GM23248 (cell line): ENCODE measurements at regions not wholly inside any gene's neighbourhood (a gene's known extent, or its start where the extent isn't known, plus 50 kb on each side); places are given as distances from the start of the nearest gene placed in this dataset.
"Not testable (repeated sequence)": the region's sequence is repeated elsewhere in the genome, so short reads cannot be mapped to it uniquely, and the experiment has no call there.

Experiments
- DNase-seq: peaks from one replicate; pipeline ENCODE4 v3.0.0-alpha.2; 2015
- H2AFZ ChIP-seq: fragments of 200-600 bp; sonication (generic); 2 replicates; pipeline ENCODE4 v1.6.1; 2016; ENCODE audit warnings: antibody characterized with exemption
- H3F3A ChIP-seq: fragments of 200-600 bp; sonication (generic); 2 replicates; pipeline ENCODE4 v1.6.1; 2016; ENCODE audit warnings: mild to moderate bottlenecking, antibody characterized with exemption, mixed run types; ENCODE audit not compliant: insufficient read depth
- H3K27ac ChIP-seq: fragments of 200-600 bp; sonication (generic); 2 replicates; pipeline ENCODE4 v1.5.1; 2016; ENCODE audit warnings: mild to moderate bottlenecking
- H3K27me3 ChIP-seq: fragments of 200-600 bp; sonication (generic); replicated peaks from 2 replicates; pipeline ENCODE4 v1.6.1; 2016; ENCODE audit warnings: mild to moderate bottlenecking; ENCODE audit not compliant: insufficient read depth
- H3K36me3 ChIP-seq: fragments of 200-600 bp; sonication (generic); 2 replicates; pipeline ENCODE4 v1.6.1; 2016; ENCODE audit warnings: low read depth, mild to moderate bottlenecking
- H3K4me1 ChIP-seq: fragments of 200-600 bp; sonication (generic); 2 replicates; pipeline ENCODE4 v1.6.1; 2016; ENCODE audit warnings: mild to moderate bottlenecking; ENCODE audit not compliant: insufficient read depth
- H3K4me2 ChIP-seq: fragments of 200-600 bp; sonication (generic); one replicate; pipeline ENCODE4 v1.6.1; 2016; ENCODE audit warnings: mild to moderate bottlenecking; ENCODE audit not compliant: unreplicated experiment
- H3K4me3 ChIP-seq: fragments of 200-600 bp; sonication (generic); 2 replicates; pipeline ENCODE4 v1.5.1; 2016; ENCODE audit warnings: mild to moderate bottlenecking
- H3K79me2 ChIP-seq: fragments of 200-600 bp; sonication (generic); 2 replicates; pipeline ENCODE4 v1.6.1; 2016; ENCODE audit warnings: mild to moderate bottlenecking; ENCODE audit not compliant: insufficient read depth
- H3K9ac ChIP-seq: fragments of 200-600 bp; sonication (generic); 2 replicates; pipeline ENCODE4 v1.6.1; 2016; ENCODE audit warnings: mild to moderate bottlenecking
- H3K9me2 ChIP-seq: fragments of 200-600 bp; sonication (generic); 2 replicates; pipeline ENCODE4 v1.6.1; 2016; ENCODE audit warnings: mixed run types, mild to moderate bottlenecking, moderate library complexity; ENCODE audit not compliant: insufficient read depth
- H3K9me3 ChIP-seq: fragments of 200-600 bp; sonication (generic); one replicate; pipeline ENCODE4 v1.6.1; 2017; ENCODE audit warnings: low read depth
- H4K20me1 ChIP-seq: fragments of 200-600 bp; sonication (generic); 2 replicates; pipeline ENCODE4 v1.6.0; 2016; ENCODE audit not compliant: insufficient read depth
- EZH2 ChIP-seq: fragments of 200-600 bp; sonication (generic); IDR thresholded peaks from 2 replicates; pipeline ENCODE4 v1.6.1; 2018; ENCODE audit warnings: antibody characterized with exemption, mild to moderate bottlenecking; ENCODE audit not compliant: insufficient read depth, poor library complexity, severe bottlenecking
- EZH2phosphoT487 ChIP-seq: fragments of 200-600 bp; sonication (generic); IDR thresholded peaks from 2 replicates; pipeline ENCODE4 v1.6.1; 2018; ENCODE audit warnings: antibody characterized with exemption, moderate library complexity, mild to moderate bottlenecking, low read depth; ENCODE audit not compliant: insufficient read depth
- WGBS, 2 experiments: methylation state at CpG; one replicate each; pipeline ENCODE4 v1.1.6; 2015 to 2017; ENCODE audit warnings: low lambda C conversion rate in 2 of 2, low coverage in 1 of 2; ENCODE audit errors: missing lambda C conversion rate in 2 of 2; 5-methylcytosine and 5-hydroxymethylcytosine counted together
- in situ Hi-C: fragments of 300-500 bp; cut with MboI; formaldehyde crosslinking; loops from 2 replicates; pipeline ENCODE4 v1.15.0; 2020

- in situ Hi-C loops, result no loop called here
- no peaks in the 10 kb centered on the region for H3K27me3 ChIP-seq
- H3K79me2 ChIP-seq, result no peaks in the 10 kb centered on the region
- H3K27ac ChIP-seq, result no peak overlapping the region
- H3F3A ChIP-seq, result no peaks in the 10 kb centered on the region
- no peak for DNase-seq
- H3K36me3 ChIP-seq, result no peaks in the 10 kb centered on the region
- H4K20me1 ChIP-seq, result no peaks in the 10 kb centered on the region
- no peak overlapping the region for H3K4me2 ChIP-seq
- no peaks in the 10 kb centered on the region for H3K9me2 ChIP-seq
- no peaks in the 10 kb centered on the region for H3K4me1 ChIP-seq
- TF ChIP-seq EZH2 (no peak), EZH2phosphoT487 (no peak)
- H2AFZ ChIP-seq, result no peak overlapping the region
- no peaks in the 10 kb centered on the region for H3K9me3 ChIP-seq
- no peak overlapping the region for H3K9ac ChIP-seq
- H3K4me3 ChIP-seq, result no peak overlapping the region
Observed at GRCh38 chr5:85000671-85001070, 616.0 kb upstream of the EDIL3 start.

DNA sequence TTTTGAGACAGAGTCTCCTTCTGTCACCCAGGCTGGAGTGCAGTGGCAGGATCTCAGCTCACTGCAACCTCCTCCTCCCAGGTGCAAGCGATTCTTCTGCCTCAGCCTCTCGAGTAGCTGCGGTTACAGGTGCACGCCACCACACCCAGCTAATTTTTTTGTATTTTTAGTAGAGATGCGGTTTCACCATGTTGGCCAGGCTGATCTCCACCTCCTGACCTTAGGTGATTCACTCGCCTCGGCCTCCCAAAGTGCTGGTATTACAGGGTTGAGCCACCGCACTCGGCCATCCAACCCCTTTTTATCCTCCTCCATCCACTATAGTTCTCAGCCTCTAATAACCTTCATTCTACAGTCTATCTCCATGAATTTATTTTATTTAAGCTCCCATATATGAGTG lies 617.3 kb upstream of the EDIL3 start:
- H3K4me1 ChIP-seq, H3K79me2 ChIP-seq, H3K9me3 ChIP-seq, DNase-seq, H3K4me2 ChIP-seq, in situ Hi-C loops, H4K20me1 ChIP-seq, H3K9me2 ChIP-seq, H3K27ac ChIP-seq, H3F3A ChIP-seq, H3K36me3 ChIP-seq, H2AFZ ChIP-seq, H3K4me3 ChIP-seq, H3K9ac ChIP-seq, H3K27me3 ChIP-seq: not testable (repeated sequence)
- 34 to 38% methylated on average over 9 of the region's 9 CpGs for WGBS, 2 experiments

GRCh38 chr5:85010014-85010562 lies 625.4 kb upstream of the EDIL3 start:
- Histone ChIP-seq H3K27me3 (no peaks in the 10 kb centered on the region), H3K4me1 (no peaks in the 10 kb centered on the region), H3K9me3 (peaks cover 2% of the 10 kb centered on the region), H3K4me3 (no peak overlapping the region), H3K4me2 (no peak overlapping the region), H3K27ac (no peak overlapping the region), H3K9me2 (no peaks in the 10 kb centered on the region), H2AFZ (no peak overlapping the region), H3K36me3 (no peaks in the 10 kb centered on the region), H3F3A (no peaks in the 10 kb centered on the region), H3K79me2 (no peaks in the 10 kb centered on the region), H3K9ac (no peak overlapping the region), H4K20me1 (no peaks in the 10 kb centered on the region)
- in situ Hi-C loops, result no loop called here
- 19 to 24% methylated on average over 4 of the region's 4 CpGs for WGBS, 2 experiments
- TF ChIP-seq EZH2, result no peak
- no peak for TF ChIP-seq EZH2phosphoT487
- DNase-seq, result no peak

DNA sequence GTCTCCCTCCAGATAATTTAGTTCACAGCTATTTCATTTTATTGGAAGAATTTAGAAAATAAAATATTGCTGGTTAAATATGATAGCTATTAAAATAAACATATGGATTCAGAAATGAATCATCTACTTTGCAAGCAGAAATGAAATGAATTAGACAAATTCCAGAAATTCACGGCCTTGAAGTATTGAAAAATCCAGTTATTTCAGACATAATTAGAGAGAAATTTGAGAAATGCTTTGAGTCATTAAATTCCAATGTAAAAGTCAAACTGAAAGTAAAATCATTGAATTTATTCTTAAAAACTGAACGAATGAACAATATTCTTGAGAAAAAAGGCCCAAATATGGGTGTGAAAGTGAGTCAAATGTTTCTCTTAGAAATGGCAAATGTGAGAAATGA lies 632.6 kb upstream of the EDIL3 start:
- Histone ChIP-seq H4K20me1 (no peaks in the 10 kb centered on the region), H3K9me3 (no peaks in the 10 kb centered on the region), H2AFZ (no peak overlapping the region), H3F3A (no peaks in the 10 kb centered on the region), H3K27me3 (no peaks in the 10 kb centered on the region), H3K9me2 (no peaks in the 10 kb centered on the region), H3K4me3 (no peak overlapping the region), H3K4me2 (no peak overlapping the region), H3K4me1 (no peaks in the 10 kb centered on the region), H3K9ac (no peak overlapping the region), H3K79me2 (no peaks in the 10 kb centered on the region), H3K36me3 (no peaks in the 10 kb centered on the region), H3K27ac (no peak overlapping the region)
- in situ Hi-C loops, result no loop called here
- DNase-seq, result no peak
- TF ChIP-seq EZH2phosphoT487 (no peak), EZH2 (no peak)
- WGBS, 2 experiments, result 2 to 3% methylated on average over 2 of the region's 2 CpGs

- TF ChIP-seq EZH2 (no peak), EZH2phosphoT487 (no peak)
- Histone ChIP-seq H3K27ac (no peak overlapping the region), H3F3A (no peaks in the 10 kb centered on the region), H3K27me3 (no peaks in the 10 kb centered on the region), H3K9me2 (no peaks in the 10 kb centered on the region), H3K36me3 (no peaks in the 10 kb centered on the region), H4K20me1 (no peaks in the 10 kb centered on the region), H3K4me1 (no peaks in the 10 kb centered on the region), H3K4me3 (no peak overlapping the region), H2AFZ (no peak overlapping the region), H3K79me2 (no peaks in the 10 kb centered on the region), H3K9ac (no peak overlapping the region), H3K9me3 (no peaks in the 10 kb centered on the region), H3K4me2 (no peak overlapping the region)
- DNase-seq, result no peak
- in situ Hi-C loops, result no loop called here
Observed at GRCh38 chr5:85030316-85031084, 645.8 kb upstream of the EDIL3 start.
